Activated CD8-positive, alpha-beta memory T cell treated with anti-CD3 and anti-CD28 coated beads for 48 hours (primary cell): ENCODE measurements at regions not wholly inside any gene's neighbourhood (a gene's known extent, or its start where the extent isn't known, plus 50 kb on each side); places are given as distances from the start of the nearest gene placed in this dataset.
"Not testable (repeated sequence)": the region's sequence is repeated elsewhere in the genome, so short reads cannot be mapped to it uniquely, and the experiment has no call there.

ENCODE experiments used
- DNase-seq, 3 experiments: peaks; one replicate each; pipeline ENCODE4 v3.0.0-alpha.2; 2020; ENCODE audit warnings: low read depth in 2 of 3, low spot score in 2 of 3

DNA sequence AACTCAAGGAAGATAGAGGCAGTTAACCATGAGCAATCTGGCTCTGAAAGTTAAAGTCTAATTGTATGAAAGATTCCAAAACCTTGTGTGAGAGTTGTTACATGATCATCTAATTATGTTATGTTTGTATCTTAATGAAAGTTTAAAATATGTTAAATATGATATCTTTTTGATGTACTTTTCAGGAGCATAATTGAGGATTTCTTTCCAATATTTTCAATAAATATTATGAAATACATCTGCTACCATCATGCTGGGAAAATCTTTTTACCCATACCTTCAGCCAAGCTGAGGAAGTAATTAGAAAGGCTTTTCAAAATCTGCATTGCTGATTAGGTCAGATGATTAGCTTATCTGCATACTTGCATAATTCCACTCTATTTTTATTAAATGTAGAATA lies 318.4 kb downstream of the KLF12 start:
- no peak for DNase-seq

- no peak for DNase-seq
Measured at GRCh38 chr13:73810647-73811046, 323.6 kb downstream of the KLF12 start.

DNA sequence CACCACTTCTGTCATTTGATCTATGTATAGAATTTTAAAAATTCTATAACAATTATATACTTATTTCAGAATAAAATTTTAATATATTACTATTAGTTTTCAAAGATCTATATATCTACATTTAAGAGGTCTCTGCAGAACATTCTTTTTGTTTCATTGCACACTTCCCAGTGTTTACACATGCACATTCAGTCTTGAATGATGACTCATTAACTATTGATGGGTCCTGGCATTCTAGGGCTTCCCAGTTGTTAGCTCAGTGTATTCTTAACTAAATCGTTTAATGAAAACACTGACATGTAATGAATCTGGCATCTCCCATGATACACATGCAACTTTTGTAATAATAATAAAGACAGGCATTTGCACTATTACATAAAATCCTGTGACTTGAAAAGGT lies 324.6 kb downstream of the KLF12 start:
- no peak for DNase-seq

- no peak for DNase-seq
Measured at GRCh38 chr13:73808318-73808717, 325.9 kb downstream of the KLF12 start.

- DNase-seq = not testable (repeated sequence)
Measured at GRCh38 chr13:73805326-73805958, 328.8 kb downstream of the KLF12 start.

- no peak for DNase-seq
Measured at GRCh38 chr13:73803997-73804396, 330.2 kb downstream of the KLF12 start.

- DNase-seq = no peak
Measured at GRCh38 chr13:73800011-73800410, 334.2 kb downstream of the KLF12 start.

GRCh38 chr13:73794755-73795154 lies 339.4 kb downstream of the KLF12 start:
- no peak for DNase-seq

DNA sequence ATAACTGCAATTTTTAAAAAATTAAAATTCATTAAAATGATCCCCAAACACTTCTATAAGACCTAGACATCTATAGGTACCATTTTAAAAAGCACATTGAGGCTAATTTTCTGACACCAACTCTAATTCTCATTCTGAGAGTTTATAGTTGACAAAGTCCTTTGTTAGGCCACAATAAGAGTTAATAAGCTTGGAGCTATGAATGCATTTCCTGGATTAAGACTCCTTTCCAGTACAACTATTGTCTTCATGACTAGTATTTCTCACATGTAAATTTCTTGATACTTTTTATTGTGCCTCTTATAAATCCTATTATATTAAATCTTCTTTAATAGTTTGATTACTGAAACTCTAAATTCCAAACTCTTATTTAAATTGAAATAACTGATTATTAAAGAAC lies 340.8 kb downstream of the KLF12 start:
- no peak for DNase-seq

DNA sequence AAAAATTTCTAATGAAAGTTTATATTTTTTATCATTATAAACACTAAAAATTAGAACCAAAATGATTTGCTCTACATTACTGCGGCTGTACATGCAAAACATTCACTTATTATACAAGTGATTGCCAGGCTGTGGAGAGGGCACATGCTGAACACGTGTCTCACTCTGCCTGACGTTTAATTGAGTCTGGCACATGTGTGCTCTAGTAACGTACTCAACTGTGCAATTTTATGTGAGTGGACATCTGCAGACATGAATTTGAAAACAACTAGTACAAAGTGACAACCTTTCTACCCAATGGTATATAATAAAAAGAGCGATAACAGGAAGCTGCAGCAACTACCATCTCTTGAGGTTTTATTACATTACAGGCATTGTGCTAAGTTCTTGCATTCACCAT lies 341.4 kb downstream of the KLF12 start:
- no peak for DNase-seq

DNA sequence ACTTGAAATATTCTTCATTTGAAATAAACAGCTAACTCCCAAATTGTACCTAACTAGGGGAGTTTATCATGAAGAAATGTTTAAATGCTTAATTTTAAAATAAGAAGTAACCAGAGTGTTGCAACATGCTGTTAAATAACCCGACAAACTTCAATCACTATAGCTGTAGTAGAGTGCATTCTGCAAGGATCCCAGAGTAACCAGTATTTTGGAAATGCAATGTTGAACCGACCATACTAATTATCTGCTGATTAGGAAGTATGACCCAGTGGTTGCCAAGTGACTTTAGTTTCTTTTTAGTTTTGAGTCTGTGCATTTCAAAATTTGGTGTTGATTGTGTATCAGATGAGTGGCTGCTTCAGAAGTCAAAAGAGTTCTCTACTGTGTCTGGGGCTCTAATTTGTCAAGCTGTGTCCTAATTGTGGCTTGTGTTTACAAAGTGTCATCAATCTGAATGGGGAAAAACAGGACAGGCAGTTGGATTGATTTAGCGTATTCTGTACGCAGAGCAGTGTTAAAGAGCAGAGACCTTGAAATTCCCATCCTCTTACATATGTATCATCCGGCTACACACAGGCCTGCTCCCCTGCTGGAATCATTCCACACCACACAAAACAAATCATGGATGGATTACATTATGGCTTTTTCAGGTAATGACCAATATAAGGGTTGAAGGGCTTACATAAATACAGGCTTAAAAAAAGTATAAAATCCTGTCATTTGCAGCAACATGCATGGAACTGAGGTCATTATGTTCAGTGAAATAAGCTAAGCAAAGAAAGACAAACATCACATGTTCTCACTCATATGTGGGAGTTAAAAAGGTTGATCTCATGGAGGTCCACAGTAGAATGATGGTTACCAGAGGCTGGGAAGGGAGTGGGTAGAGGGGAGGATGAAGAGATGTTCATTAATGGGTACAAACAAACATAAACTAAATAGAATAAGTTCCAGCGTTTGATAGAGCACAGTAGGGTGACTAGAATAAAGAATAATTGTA lies 351.5 kb downstream of the KLF12 start:
- DNase-seq = no peak

DNA sequence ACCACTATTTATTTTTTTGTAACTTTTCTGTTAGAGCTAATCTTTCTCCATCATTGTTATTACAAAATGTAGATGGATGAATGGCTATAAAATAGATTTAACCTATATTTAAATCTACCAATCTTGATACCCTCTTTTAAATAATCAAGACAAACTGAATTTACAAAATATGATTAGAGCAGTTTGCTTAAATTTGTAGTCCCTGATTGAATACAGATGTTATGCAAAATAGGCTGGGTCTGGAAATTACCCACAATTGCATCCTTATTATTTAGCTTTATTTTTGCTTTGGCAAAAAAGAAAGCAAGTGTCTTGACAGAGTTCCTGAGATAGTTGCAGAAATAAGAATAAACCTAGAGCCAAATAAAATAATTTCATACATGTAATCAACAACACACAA lies 352.8 kb downstream of the KLF12 start:
- DNase-seq = no peak

DNA sequence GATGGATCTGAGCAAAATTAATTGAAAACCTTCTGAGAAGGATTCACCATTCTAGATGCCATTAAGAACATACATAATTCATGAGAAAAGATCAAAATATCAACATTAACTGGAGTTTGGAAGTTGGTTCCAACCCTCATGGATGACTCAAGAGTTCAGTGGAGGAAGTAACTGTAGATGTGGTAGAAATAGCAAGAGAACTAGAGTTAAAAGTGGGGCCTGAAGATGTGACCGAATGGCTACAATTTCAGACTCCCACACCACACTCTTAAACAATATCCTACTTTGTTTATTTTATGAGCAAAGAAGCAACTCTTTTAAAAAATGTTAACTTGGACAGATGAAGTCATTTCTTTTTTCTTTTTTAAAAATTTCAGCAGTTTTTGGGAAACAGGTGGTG lies 354.3 kb downstream of the KLF12 start:
- DNase-seq = no peak

- no peak for DNase-seq
Measured at GRCh38 chr13:73778242-73778864, 355.9 kb downstream of the KLF12 start.

GRCh38 chr13:73777134-73777533 lies 357.1 kb downstream of the KLF12 start:
- no peak for DNase-seq

GRCh38 chr13:73776151-73776785 lies 357.9 kb downstream of the KLF12 start:
- DNase-seq = no peak

DNA sequence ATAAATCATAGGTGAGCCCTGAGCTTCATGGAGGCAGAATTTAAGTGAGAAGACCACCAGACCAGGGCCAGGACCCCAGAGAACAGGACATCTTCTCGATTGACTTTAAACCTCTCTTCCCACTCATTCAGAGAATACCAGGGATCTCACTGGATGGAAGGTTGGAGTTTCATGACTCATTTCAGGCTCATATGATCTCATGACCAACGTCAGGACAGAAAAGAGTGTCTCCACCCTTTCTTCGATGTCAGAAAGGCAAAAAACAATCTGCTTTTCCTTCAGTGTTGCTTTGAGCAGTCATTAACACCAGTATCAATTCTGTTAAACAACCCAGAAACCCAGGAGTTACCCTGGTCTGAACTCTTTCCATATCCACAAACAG lies 361.0 kb downstream of the KLF12 start:
- no peak for DNase-seq

- no peak for DNase-seq
Measured at GRCh38 chr13:73772449-73773167, 361.6 kb downstream of the KLF12 start.

GRCh38 chr13:73767747-73768315 lies 366.4 kb downstream of the KLF12 start:
- peak in 1 of 3 experiments; percentile 4 for DNase-seq

DNA sequence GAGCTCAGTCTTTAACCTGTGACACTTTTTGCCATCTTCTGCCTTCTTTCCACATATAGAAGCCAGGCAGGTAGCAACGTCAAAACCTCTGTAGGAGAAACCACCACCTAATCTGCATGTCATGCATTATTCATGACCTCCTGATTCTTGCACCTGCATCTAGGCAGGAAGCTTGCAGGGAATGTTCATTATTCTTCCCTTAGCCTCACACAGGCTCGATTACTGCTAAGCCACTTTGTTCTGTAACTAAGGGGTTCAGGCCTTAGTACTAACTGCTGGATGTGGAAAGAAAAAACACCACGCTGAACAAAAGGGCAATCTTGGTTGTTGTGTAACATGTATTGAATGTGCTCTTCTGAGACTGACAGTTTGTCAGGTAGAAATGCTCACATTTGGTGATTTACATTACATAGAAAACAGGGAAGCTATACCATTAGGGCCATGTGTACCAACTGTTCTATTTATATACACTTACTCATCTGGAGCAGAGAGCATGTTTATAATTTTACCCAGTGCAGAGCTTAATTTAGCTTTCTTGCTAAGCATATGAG lies 366.9 kb downstream of the KLF12 start:
- no peak for DNase-seq
